H1 (cell line): ENCODE measurements at regions not wholly inside any gene's neighbourhood (a gene's known extent, or its start where the extent isn't known, plus 50 kb on each side); places are given as distances from the start of the nearest gene placed in this dataset.

Experiments
- CTCF ChIA-PET: fragments of 300-600 bp; sonication (Branson Sonifier 250); formaldehyde crosslinking; loops from one replicate; lab custom pipeline; 2021; ENCODE audit not compliant: partially characterized antibody; lab: Charles Lee
- POLR2A ChIA-PET: fragments of 300-600 bp; sonication (Branson Sonifier 250); formaldehyde crosslinking; loops from one replicate; lab custom pipeline; 2021; ENCODE audit warnings: inconsistent platforms; ENCODE audit not compliant: partially characterized antibody; lab: Charles Lee
- DNase-seq, 2 experiments: peaks; one replicate each; pipeline versions ENCODE4 v3.0.0 to v3.0.0-alpha.2; 2010 to 2022; ENCODE audit warnings: low spot score in 2 of 2, low read depth in 1 of 2, mixed read lengths in 1 of 2
- FAIRE-seq: peaks from 2 replicates; lab custom pipeline; 2011; peaks lifted over from hg19 to GRCh38; lab: Jason Lieb, UNC
- H2AFZ ChIP-seq: 2 replicates; pipeline ENCODE4 v1.8.1; 2012; ENCODE audit warnings: low read length, inconsistent platforms
- H2AK5ac ChIP-seq: 2 replicates; pipeline ENCODE4 v1.6.1; 2013; ENCODE audit warnings: low read depth, low read length
- H2BK120ac ChIP-seq: replicated peaks from 2 replicates; pipeline ENCODE3; 2013; ENCODE audit warnings: low read depth, low read length, inconsistent platforms
- H2BK12ac ChIP-seq: 2 replicates; pipeline ENCODE4 v1.6.1; 2013; ENCODE audit warnings: low read depth, low read length
- H2BK15ac ChIP-seq: 2 replicates; pipeline ENCODE4 v1.6.1; 2013; ENCODE audit warnings: low read length
- H2BK20ac ChIP-seq: 2 replicates; pipeline ENCODE4 v1.6.1; 2013; ENCODE audit warnings: low read length
- H2BK5ac ChIP-seq: 2 replicates; pipeline ENCODE4 v1.6.1; 2013; ENCODE audit warnings: low read depth, low read length
- H3K14ac ChIP-seq: 2 replicates; pipeline ENCODE4 v1.6.1; 2013; ENCODE audit warnings: inconsistent platforms; ENCODE audit not compliant: insufficient read length
- H3K18ac ChIP-seq: 2 replicates; pipeline ENCODE4 v1.6.1; 2013; ENCODE audit warnings: low read length; ENCODE audit errors: extremely low read depth
- H3K23ac ChIP-seq: 2 replicates; pipeline ENCODE4 v1.6.1; 2013; ENCODE audit warnings: inconsistent platforms; ENCODE audit not compliant: insufficient read length
- H3K23me2 ChIP-seq: 2 replicates; pipeline ENCODE4 v1.6.1; 2013; ENCODE audit warnings: low read depth, low read length
- H3K27ac ChIP-seq: 2 replicates; pipeline ENCODE4 v1.6.1; 2011; ENCODE audit warnings: low read depth, low read length, inconsistent platforms
- H3K27me3 ChIP-seq, 4 experiments: replicated peaks in 1 of 4; 1 replicate in 1 of 4; 2 replicates in 3 of 4; pipeline versions ENCODE4 v1.6.1 to v1.8.1; 2011 to 2013; ENCODE audit warnings: low read length in 3 of 4, mild to moderate bottlenecking in 3 of 4, inconsistent platforms in 2 of 4, mixed read lengths in 2 of 4, moderate library complexity in 1 of 4; ENCODE audit not compliant: control insufficient read depth in 3 of 4, insufficient read depth in 3 of 4; ENCODE audit errors: extremely low read depth in 1 of 4
- H3K36me3 ChIP-seq, 4 experiments: 2 replicates each; pipeline versions ENCODE4 v1.6.1 to v1.8.1; 2011 to 2013; ENCODE audit warnings: mild to moderate bottlenecking in 4 of 4, low read length in 3 of 4, moderate library complexity in 2 of 4, control low read depth in 1 of 4, inconsistent platforms in 1 of 4; ENCODE audit not compliant: insufficient read depth in 4 of 4, control insufficient read depth in 2 of 4
- H3K4ac ChIP-seq: replicated peaks from 2 replicates; pipeline ENCODE3; 2013; ENCODE audit warnings: low read length, low read depth, mixed read lengths, inconsistent platforms; ENCODE audit not compliant: insufficient read length
- H3K4me1 ChIP-seq, 4 experiments: replicated peaks in 1 of 4; 1 replicate in 1 of 4; 2 replicates in 3 of 4; pipeline versions ENCODE4 v1.6.1 to v1.8.1; 2011 to 2013; ENCODE audit warnings: low read length in 3 of 4, inconsistent platforms in 2 of 4, mixed read lengths in 1 of 4; ENCODE audit not compliant: insufficient read depth in 4 of 4, control insufficient read depth in 3 of 4
- H3K4me2 ChIP-seq, 2 experiments: 2 replicates each; pipeline versions ENCODE4 v1.6.1 to v1.8.1; 2011 to 2013; ENCODE audit warnings: low read depth in 2 of 2, low read length in 2 of 2, control low read depth in 1 of 2, inconsistent platforms in 1 of 2, mild to moderate bottlenecking in 1 of 2; ENCODE audit not compliant: insufficient read depth in 1 of 2
- H3K4me3 ChIP-seq, 4 experiments: fragments of 200-600, 300-600 bp in 1 of 4; sonication (generic), shearing (Covaris generic), sonication (Bioruptor Twin) in 1 of 4; 2 replicates each; pipeline versions ENCODE4 v1.5.1 to v1.8.1; 2011 to 2016; ENCODE audit warnings: low read length in 4 of 4, low read depth in 3 of 4, control low read depth in 2 of 4, inconsistent platforms in 2 of 4, mild to moderate bottlenecking in 2 of 4, mixed read lengths in 1 of 4, moderate library complexity in 1 of 4; ENCODE audit not compliant: insufficient read depth in 2 of 4; ENCODE audit errors: extremely low read depth in 1 of 4
- H3K56ac ChIP-seq: replicated peaks from 2 replicates; pipeline ENCODE3; 2013; ENCODE audit warnings: low read depth, mild to moderate bottlenecking, mixed read lengths, low read length, inconsistent platforms; ENCODE audit not compliant: insufficient read length
- H3K79me1 ChIP-seq: 2 replicates; pipeline ENCODE4 v1.6.1; 2013; ENCODE audit warnings: low read depth, low read length, control low read depth
- H3K79me2 ChIP-seq, 2 experiments: 2 replicates each; pipeline versions ENCODE4 v1.6.1 to v1.8.1; 2012 to 2013; ENCODE audit warnings: low read length in 2 of 2, mild to moderate bottlenecking in 2 of 2, inconsistent platforms in 1 of 2; ENCODE audit not compliant: insufficient read depth in 2 of 2, control insufficient read depth in 1 of 2
- H3K9ac ChIP-seq, 4 experiments: replicated peaks in 1 of 4; 1 replicate in 1 of 4; 2 replicates in 3 of 4; pipeline versions ENCODE4 v1.6.1 to v1.8.1; 2011 to 2013; ENCODE audit warnings: low read depth in 3 of 4, low read length in 3 of 4, control low read depth in 2 of 4, mild to moderate bottlenecking in 2 of 4, moderate library complexity in 2 of 4, inconsistent platforms in 1 of 4; ENCODE audit errors: extremely low read depth in 1 of 4
- H3K9me3 ChIP-seq, 2 experiments: 2 replicates each; pipeline versions ENCODE4 v1.6.1 to v1.8.1; 2012 to 2013; ENCODE audit warnings: mild to moderate bottlenecking in 2 of 2, moderate library complexity in 2 of 2, control low read depth in 1 of 2, inconsistent platforms in 1 of 2, low read depth in 1 of 2, low read length in 1 of 2, mixed read lengths in 1 of 2; ENCODE audit not compliant: insufficient read depth in 2 of 2
- H4K20me1 ChIP-seq, 2 experiments: replicated peaks in 1 of 2; 2 replicates each; pipeline versions ENCODE3 to v1.8.1; 2011 to 2013; ENCODE audit warnings: inconsistent platforms in 2 of 2, low read length in 2 of 2, mild to moderate bottlenecking in 1 of 2; ENCODE audit not compliant: insufficient read depth in 2 of 2, control insufficient read depth in 1 of 2
- H4K5ac ChIP-seq: 2 replicates; pipeline ENCODE4 v1.6.1; 2013; ENCODE audit warnings: low read length, low read depth, mixed read lengths, inconsistent platforms; ENCODE audit not compliant: insufficient read length
- H4K8ac ChIP-seq: 2 replicates; pipeline ENCODE4 v1.8.0; 2013; ENCODE audit warnings: mild to moderate bottlenecking, moderate library complexity, low read length, inconsistent platforms; ENCODE audit not compliant: insufficient read depth; ENCODE audit errors: extremely low read depth
- H4K91ac ChIP-seq: replicated peaks from 2 replicates; pipeline ENCODE3; 2013; ENCODE audit warnings: low read length, mixed read lengths, inconsistent platforms; ENCODE audit not compliant: insufficient read length
- ATF2 ChIP-seq: IDR thresholded peaks from 2 replicates; pipeline ENCODE4 v1.6.1; 2012; ENCODE audit warnings: low read length, inconsistent platforms
- FOSL1 ChIP-seq: IDR thresholded peaks from 2 replicates; pipeline ENCODE4 v1.6.1; 2011; ENCODE audit warnings: mild to moderate bottlenecking, low read depth, low read length, moderate library complexity; ENCODE audit not compliant: insufficient read depth
- SP2 ChIP-seq: IDR thresholded peaks from 2 replicates; pipeline ENCODE4 v1.6.1; 2012; ENCODE audit warnings: mild to moderate bottlenecking, low read length, inconsistent platforms
- WGBS, 2 experiments: shearing (Covaris generic) in 1 of 2; methylation state at CpG; one replicate each; pipeline versions ENCODE4 v1.1.6 to v1.1.7; 2013 to 2015; ENCODE audit warnings: low lambda C conversion rate in 2 of 2, mixed read lengths in 2 of 2, inconsistent platforms in 1 of 2, low coverage in 1 of 2, missing lambda C conversion rate in 1 of 2; ENCODE audit not compliant: insufficient replicate concordance in 2 of 2, insufficient coverage in 1 of 2, insufficient read length in 1 of 2; ENCODE audit errors: extremely low coverage in 1 of 2, missing lambda C conversion rate in 1 of 2; 5-methylcytosine and 5-hydroxymethylcytosine counted together

GRCh38 chr14:101361044-101361443 lies 200.3 kb upstream of the DIO3 start:
- Histone ChIP-seq H3K14ac (no peak overlapping the region), H3K18ac (no peak overlapping the region), H2BK120ac (no peak overlapping the region), H4K8ac (no peak overlapping the region), H2BK20ac (no peak overlapping the region), H3K4me3 (no peak overlapping the region), H3K23ac (no peak overlapping the region), H3K79me2 (no peaks in the 10 kb centered on the region), H3K4me2 (no peak overlapping the region), H3K4ac (no peak overlapping the region), H3K27me3 (no peaks in the 10 kb centered on the region), H3K56ac (no peak overlapping the region), H2BK12ac (no peak overlapping the region), H3K4me1 (peaks cover 0 to 9% (median 0%) of the 10 kb centered on the region in 4 experiments; a peak in 3 of 7 replicates), H3K27ac (no peak overlapping the region), H3K23me2 (no peaks in the 10 kb centered on the region), H2AK5ac (no peak overlapping the region), H3K79me1 (no peaks in the 10 kb centered on the region), H2AFZ (no peak overlapping the region), H4K20me1 (no peaks in the 10 kb centered on the region), H4K5ac (no peak overlapping the region), H3K36me3 (no peaks in the 10 kb centered on the region), H4K91ac (no peak overlapping the region), H2BK5ac (no peak overlapping the region), H2BK15ac (no peak overlapping the region), H3K9ac (no peak overlapping the region), H3K9me3 (no peaks in the 10 kb centered on the region; a peak in 1 of 4 replicates)
- FAIRE-seq = no peak
- 87% methylated on average over 16 of the region's 16 CpGs; no CpG with 5 or more reads in 1 of the 2 experiments for WGBS, 2 experiments
- no peak for DNase-seq
- ChIA-PET CTCF (no interaction called here), POLR2A (no interaction called here)
- TF ChIP-seq SP2 (no peak), ATF2 (no peak), FOSL1 (no peak)
